Type B pancreatic cell (in vitro differentiated cells): ENCODE measurements at regions not wholly inside any gene's neighbourhood (a gene's known extent, or its start where the extent isn't known, plus 50 kb on each side); places are given as distances from the start of the nearest gene placed in this dataset.

Source experiments
- DNase-seq: peaks from one replicate; pipeline ENCODE4 v3.0.0; 2021; ENCODE audit warnings: mixed read lengths; ENCODE audit not compliant: unreplicated experiment; ENCODE audit errors: extremely low spot score
- H3K27ac Mint-ChIP-seq: 2 replicates; pipeline ENCODE4 v1.8.0; 2021; ENCODE audit warnings: mild to moderate bottlenecking, mixed read lengths
- H3K27me3 Mint-ChIP-seq: 2 replicates; pipeline ENCODE4 v1.8.0; 2021; ENCODE audit warnings: mixed read lengths
- H3K36me3 Mint-ChIP-seq: 2 replicates; pipeline ENCODE4 v1.8.0; 2021; ENCODE audit warnings: mixed read lengths
- H3K4me1 Mint-ChIP-seq: one replicate; pipeline ENCODE4 v1.8.0; 2021; ENCODE audit warnings: mixed read lengths; ENCODE audit not compliant: unreplicated experiment
- H3K4me3 Mint-ChIP-seq: 2 replicates; pipeline ENCODE4 v1.8.0; 2021; ENCODE audit warnings: mild to moderate bottlenecking, mixed read lengths
- H3K9me3 Mint-ChIP-seq: 2 replicates; pipeline ENCODE4 v1.8.0; 2021; ENCODE audit warnings: mixed read lengths
- TF ChIP-seq, protein P1 (sequence below): fragments of 200-600 bp; sonication (generic); conservative IDR thresholded peaks from 2 replicates; pipeline ENCODE4 v1.5.0; 2021; ENCODE audit warnings: antibody characterized with exemption, mild to moderate bottlenecking

DNA sequence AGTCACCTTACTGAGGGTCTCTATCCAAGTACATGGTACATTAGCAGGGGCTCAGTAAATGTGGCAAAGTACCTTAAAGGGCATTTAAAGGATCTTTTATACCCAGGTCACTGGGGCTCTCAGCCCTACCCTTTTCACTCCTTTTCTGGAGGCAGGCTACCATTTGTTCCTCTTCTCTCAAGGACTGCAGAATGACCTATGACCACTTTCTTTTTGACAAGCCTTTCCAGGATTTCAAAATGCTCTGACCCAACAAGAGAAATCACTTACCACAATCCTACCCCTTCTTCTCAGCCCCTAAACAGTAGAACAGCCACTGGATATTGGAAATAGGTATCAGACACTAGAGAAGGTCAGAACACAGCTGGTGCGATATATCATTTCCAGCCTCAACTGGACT is 221.8 kb upstream of the TPRG1 start:
- TF ChIP-seq, protein P1, sequence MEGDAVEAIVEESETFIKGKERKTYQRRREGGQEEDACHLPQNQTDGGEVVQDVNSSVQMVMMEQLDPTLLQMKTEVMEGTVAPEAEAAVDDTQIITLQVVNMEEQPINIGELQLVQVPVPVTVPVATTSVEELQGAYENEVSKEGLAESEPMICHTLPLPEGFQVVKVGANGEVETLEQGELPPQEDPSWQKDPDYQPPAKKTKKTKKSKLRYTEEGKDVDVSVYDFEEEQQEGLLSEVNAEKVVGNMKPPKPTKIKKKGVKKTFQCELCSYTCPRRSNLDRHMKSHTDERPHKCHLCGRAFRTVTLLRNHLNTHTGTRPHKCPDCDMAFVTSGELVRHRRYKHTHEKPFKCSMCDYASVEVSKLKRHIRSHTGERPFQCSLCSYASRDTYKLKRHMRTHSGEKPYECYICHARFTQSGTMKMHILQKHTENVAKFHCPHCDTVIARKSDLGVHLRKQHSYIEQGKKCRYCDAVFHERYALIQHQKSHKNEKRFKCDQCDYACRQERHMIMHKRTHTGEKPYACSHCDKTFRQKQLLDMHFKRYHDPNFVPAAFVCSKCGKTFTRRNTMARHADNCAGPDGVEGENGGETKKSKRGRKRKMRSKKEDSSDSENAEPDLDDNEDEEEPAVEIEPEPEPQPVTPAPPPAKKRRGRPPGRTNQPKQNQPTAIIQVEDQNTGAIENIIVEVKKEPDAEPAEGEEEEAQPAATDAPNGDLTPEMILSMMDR: no peak
- no peak for DNase-seq
- H3K4me1 Mint-ChIP-seq: peaks cover 21% of the 10 kb centered on the region
- peaks cover 4% of the 10 kb centered on the region for H3K36me3 Mint-ChIP-seq
- no peak overlapping the region for H3K27ac Mint-ChIP-seq
- H3K4me3 Mint-ChIP-seq: no peak overlapping the region
- no peaks in the 10 kb centered on the region for H3K9me3 Mint-ChIP-seq
- H3K27me3 Mint-ChIP-seq: peaks cover 8% of the 10 kb centered on the region

DNA sequence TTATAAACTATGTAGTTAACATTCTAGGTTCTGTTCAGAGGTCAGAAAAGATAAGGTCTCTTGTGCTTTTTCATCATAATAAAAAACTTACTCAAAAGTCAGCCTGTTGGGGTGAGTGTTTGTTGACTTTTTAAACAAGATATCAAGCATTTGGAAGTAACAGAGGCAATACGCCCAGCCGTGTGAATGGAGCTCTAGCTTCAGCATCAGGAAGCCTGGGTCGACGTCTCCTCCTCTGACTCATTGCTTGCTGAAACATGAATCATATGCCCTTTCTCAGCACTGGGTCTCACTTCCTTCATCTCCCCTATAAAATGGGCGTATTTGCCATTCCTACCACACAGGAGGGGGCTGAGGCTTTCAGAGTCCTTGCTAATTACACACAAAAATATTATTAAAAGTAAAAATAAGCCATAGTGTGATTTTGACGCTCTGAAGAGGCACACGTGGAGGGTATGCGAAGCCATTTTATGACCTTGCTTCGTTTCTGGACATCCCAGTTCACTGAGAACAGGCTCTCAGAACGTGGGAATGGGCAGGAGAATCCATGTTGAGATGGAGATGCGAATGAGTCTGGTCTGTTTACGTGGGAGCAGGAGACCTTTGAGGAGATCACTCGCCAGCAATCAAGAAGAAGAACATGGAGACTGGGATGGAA is 220.8 kb upstream of the TPRG1 start:
- Mint-ChIP-seq H3K27me3 (peaks cover 4% of the 10 kb centered on the region), H3K4me3 (no peak overlapping the region), H3K4me1 (peaks cover 21% of the 10 kb centered on the region), H3K9me3 (no peaks in the 10 kb centered on the region), H3K36me3 (peaks cover 4% of the 10 kb centered on the region), H3K27ac (peak overlapping the region; percentile 68)
- no peak for DNase-seq
- TF ChIP-seq, protein P1: no peak

DNA sequence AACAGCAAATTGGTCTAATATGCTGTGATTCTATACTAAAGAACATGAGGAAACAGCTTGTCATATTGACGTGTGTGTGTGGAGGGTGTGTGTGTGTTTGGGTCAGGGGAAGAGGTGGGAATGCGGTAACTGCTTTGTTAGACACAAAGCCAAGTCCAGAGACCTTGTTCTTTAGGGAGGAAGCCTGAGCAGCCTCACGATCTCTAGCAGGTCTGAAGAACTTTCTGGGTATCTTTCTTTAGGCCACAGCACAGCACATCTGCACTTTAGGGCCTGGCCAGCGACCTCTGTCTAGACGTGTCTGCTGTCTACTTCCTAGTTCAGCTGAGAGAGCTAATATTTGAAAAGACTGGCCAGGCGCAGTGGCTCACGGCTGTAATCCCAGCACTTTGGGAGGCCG is 220.0 kb upstream of the TPRG1 start:
- no peak overlapping the region for H3K27ac Mint-ChIP-seq
- H3K4me1 Mint-ChIP-seq: peaks cover 21% of the 10 kb centered on the region
- no peak for DNase-seq
- TF ChIP-seq, protein P1: no peak
- peaks cover 4% of the 10 kb centered on the region for H3K36me3 Mint-ChIP-seq
- H3K4me3 Mint-ChIP-seq: no peak overlapping the region
- H3K9me3 Mint-ChIP-seq: no peaks in the 10 kb centered on the region
- peaks cover 4% of the 10 kb centered on the region for H3K27me3 Mint-ChIP-seq

DNA sequence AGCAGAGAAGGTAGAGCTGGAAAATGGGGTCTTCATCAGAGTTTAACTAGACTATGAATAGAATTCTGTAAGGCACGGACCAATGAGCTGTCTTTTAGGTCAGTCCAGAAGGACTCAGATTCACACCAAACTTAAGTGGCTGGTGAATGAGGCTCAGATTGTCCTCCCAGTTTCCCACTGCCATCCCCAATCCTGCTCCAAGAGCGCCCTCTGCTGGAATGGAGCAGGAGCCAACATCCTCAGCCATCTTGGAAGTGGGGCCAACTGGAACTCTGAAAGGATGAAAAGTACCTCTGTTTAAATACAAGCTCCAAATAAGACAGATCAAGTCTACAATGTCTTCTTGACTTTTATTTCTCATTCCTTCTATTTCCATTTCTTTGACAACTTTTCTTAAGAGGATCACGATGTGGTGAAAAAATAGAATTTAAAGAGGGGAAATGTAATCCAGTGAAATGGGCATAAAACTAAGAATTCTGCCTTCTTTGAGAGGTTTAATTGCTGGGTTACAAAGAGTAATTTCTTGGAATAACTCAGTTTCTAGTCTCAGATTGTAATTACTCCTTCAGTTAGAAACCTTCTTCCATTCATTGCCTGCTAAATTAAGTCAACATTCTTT is 217.1 kb upstream of the TPRG1 start:
- Mint-ChIP-seq H3K27ac (no peak overlapping the region), H3K36me3 (peaks cover 4% of the 10 kb centered on the region), H3K9me3 (no peaks in the 10 kb centered on the region), H3K4me1 (peaks cover 10% of the 10 kb centered on the region), H3K4me3 (no peak overlapping the region), H3K27me3 (peaks cover 4% of the 10 kb centered on the region)
- DNase-seq: peak; percentile 85
- TF ChIP-seq, protein P1: peak; percentile 99

DNA sequence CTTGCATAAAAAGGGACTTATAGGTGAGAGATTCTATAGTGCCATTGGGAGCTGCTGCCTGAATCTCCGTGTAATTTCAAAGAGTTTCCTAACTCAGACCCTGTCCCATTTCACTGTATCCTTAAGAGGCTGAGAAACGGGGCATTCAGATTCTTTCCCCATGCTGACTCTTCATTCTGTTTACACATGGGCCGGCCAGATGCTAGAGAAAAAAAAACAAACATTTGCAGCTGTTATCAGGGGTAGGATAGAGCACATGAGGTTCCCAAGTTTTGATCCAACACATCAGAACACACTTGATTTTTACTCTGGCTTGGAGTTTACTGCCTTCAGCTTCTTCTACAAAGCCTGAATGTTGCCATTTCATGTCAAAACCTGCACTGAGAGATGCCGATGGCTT is 215.9 kb upstream of the TPRG1 start:
- peaks cover 4% of the 10 kb centered on the region for H3K36me3 Mint-ChIP-seq
- H3K4me1 Mint-ChIP-seq: peaks cover 7% of the 10 kb centered on the region
- H3K27ac Mint-ChIP-seq: no peak overlapping the region
- H3K27me3 Mint-ChIP-seq: peaks cover 4% of the 10 kb centered on the region
- no peaks in the 10 kb centered on the region for H3K9me3 Mint-ChIP-seq
- DNase-seq: no peak
- TF ChIP-seq, protein P1: no peak
- no peak overlapping the region for H3K4me3 Mint-ChIP-seq
